Osteoblast (primary cell): ENCODE measurements at regions not wholly inside any gene's neighbourhood (a gene's known extent, or its start where the extent isn't known, plus 50 kb on each side); places are given as distances from the start of the nearest gene placed in this dataset.

Experiments used
- DNase-seq: peaks from one replicate; pipeline ENCODE4 v3.0.0; 2011; ENCODE audit warnings: low spot score, mixed read lengths; ENCODE audit not compliant: insufficient read length; ENCODE audit errors: missing footprints
- H2AFZ ChIP-seq: 2 replicates; pipeline ENCODE4 v1.6.0; 2011; ENCODE audit warnings: mild to moderate bottlenecking, low read length
- H3K27ac ChIP-seq: 2 replicates; pipeline ENCODE4 v1.5.1; 2011; ENCODE audit warnings: mild to moderate bottlenecking, low read depth, low read length, moderate library complexity
- H3K27me3 ChIP-seq: 2 replicates; pipeline ENCODE4 v1.6.0; 2012; ENCODE audit warnings: mild to moderate bottlenecking, control low read depth, inconsistent platforms, low read length, moderate library complexity; ENCODE audit not compliant: insufficient read depth
- H3K36me3 ChIP-seq: 2 replicates; pipeline ENCODE4 v1.5.1; 2011; ENCODE audit warnings: mild to moderate bottlenecking, low read length, control low read depth, moderate library complexity; ENCODE audit not compliant: insufficient read depth
- H3K4me1 ChIP-seq: 2 replicates; pipeline ENCODE4 v1.5.1; 2011; ENCODE audit warnings: mild to moderate bottlenecking, low read length, control low read depth, moderate library complexity; ENCODE audit not compliant: insufficient read depth
- H3K4me2 ChIP-seq: 2 replicates; pipeline ENCODE4 v1.6.0; 2011; ENCODE audit warnings: mild to moderate bottlenecking, low read length; ENCODE audit not compliant: insufficient read depth
- H3K4me3 ChIP-seq: fragments of 200-600 bp; sonication (generic); 3 replicates; pipeline ENCODE4 v1.5.1; 2012; ENCODE audit warnings: mild to moderate bottlenecking, low read length, inconsistent platforms; ENCODE audit not compliant: insufficient read depth
- H3K79me2 ChIP-seq: 2 replicates; pipeline ENCODE4 v1.6.0; 2012; ENCODE audit warnings: mild to moderate bottlenecking, low read length, control low read depth, inconsistent platforms; ENCODE audit not compliant: insufficient read depth
- H3K9me3 ChIP-seq: 2 replicates; pipeline ENCODE4 v1.5.1; 2011; ENCODE audit warnings: low read depth, low read length, control low read depth
- H4K20me1 ChIP-seq: 2 replicates; pipeline ENCODE4 v1.6.0; 2012; ENCODE audit warnings: mild to moderate bottlenecking, low read length, control low read depth; ENCODE audit not compliant: insufficient read depth
- CTCF ChIP-seq: IDR thresholded peaks from 2 replicates; pipeline ENCODE4 v1.5.1; 2011; ENCODE audit warnings: mild to moderate bottlenecking, low read depth, low read length, moderate library complexity; ENCODE audit errors: extremely low read depth

DNA sequence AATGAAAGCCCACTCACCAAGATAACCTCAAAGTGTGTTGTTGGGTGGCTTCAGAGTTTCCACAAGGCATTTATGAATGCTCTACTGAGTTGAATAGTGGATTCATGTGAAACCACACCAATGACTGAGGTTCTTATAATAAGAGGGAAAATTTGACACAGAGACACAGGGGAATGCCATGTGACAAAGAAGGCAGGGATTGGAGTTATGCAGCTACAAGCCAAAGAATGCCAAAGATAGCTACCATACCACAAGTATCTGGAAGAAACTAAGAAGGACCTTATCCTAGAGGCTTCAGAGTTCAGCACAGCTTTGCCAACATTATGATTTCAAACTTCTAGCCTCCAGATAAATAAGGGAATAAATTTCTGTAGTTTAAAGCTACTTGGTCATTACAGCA lies 68.0 kb upstream of the PCDH15 start:
- Histone ChIP-seq H3K4me3 (no peak overlapping the region), H4K20me1 (no peaks in the 10 kb centered on the region), H3K9me3 (no peaks in the 10 kb centered on the region), H2AFZ (no peak overlapping the region), H3K4me1 (no peaks in the 10 kb centered on the region), H3K79me2 (no peaks in the 10 kb centered on the region), H3K4me2 (no peak overlapping the region), H3K27ac (no peak overlapping the region), H3K27me3 (no peaks in the 10 kb centered on the region), H3K36me3 (no peaks in the 10 kb centered on the region)
- TF ChIP-seq CTCF = no peak
- peak; percentile 19 for DNase-seq

GRCh38 chr10:54866666-54867065 lies 65.6 kb upstream of the PCDH15 start:
- Histone ChIP-seq H3K4me1 (no peaks in the 10 kb centered on the region), H2AFZ (no peak overlapping the region), H3K9me3 (no peaks in the 10 kb centered on the region), H3K4me3 (no peak overlapping the region), H3K27me3 (no peaks in the 10 kb centered on the region), H3K79me2 (no peaks in the 10 kb centered on the region), H3K4me2 (no peak overlapping the region), H4K20me1 (no peaks in the 10 kb centered on the region), H3K27ac (no peak overlapping the region), H3K36me3 (no peaks in the 10 kb centered on the region)
- no peak for TF ChIP-seq CTCF
- no peak for DNase-seq

- no peak for TF ChIP-seq CTCF
- Histone ChIP-seq H3K4me1 (no peaks in the 10 kb centered on the region), H3K4me2 (no peak overlapping the region), H3K4me3 (no peak overlapping the region), H3K36me3 (no peaks in the 10 kb centered on the region), H3K79me2 (no peaks in the 10 kb centered on the region), H2AFZ (no peak overlapping the region), H3K27ac (no peak overlapping the region), H4K20me1 (no peaks in the 10 kb centered on the region), H3K9me3 (no peaks in the 10 kb centered on the region), H3K27me3 (no peaks in the 10 kb centered on the region)
- no peak for DNase-seq
These were observed 53.8 kb upstream of the PCDH15 start for GRCh38 chr10:54854843-54855242.

DNA sequence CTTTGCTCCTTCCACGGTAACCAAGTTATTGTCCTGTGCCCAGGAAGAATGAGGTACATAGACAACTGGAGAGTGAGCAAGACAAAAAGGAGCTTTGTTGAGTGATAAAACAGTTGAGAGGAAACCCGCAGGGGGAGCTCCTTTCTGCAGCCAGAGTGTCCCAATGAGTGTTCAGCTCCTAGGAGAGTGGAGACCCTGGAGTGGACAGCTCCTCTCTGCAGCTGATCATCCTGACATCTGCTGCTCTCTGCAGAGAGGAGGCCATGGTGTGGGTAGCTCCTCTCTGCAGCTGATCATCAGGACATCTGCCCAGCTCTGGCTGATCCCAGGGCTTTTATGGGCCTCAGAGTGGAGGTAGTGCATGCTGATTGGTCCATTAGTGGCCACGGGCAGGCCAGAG lies 53.4 kb upstream of the PCDH15 start:
- TF ChIP-seq CTCF = no peak
- Histone ChIP-seq H3K4me3 (no peak overlapping the region), H3K27ac (no peak overlapping the region), H3K27me3 (no peaks in the 10 kb centered on the region), H3K9me3 (no peaks in the 10 kb centered on the region), H2AFZ (no peak overlapping the region), H3K79me2 (no peaks in the 10 kb centered on the region), H3K36me3 (no peaks in the 10 kb centered on the region), H3K4me1 (no peaks in the 10 kb centered on the region), H4K20me1 (no peaks in the 10 kb centered on the region), H3K4me2 (no peak overlapping the region)
- DNase-seq = no peak
